ENCODE measurements at regions not wholly inside any gene's neighbourhood (a gene's known extent, or its start where the extent isn't known, plus 50 kb on each side); places are given as distances from the start of the nearest gene placed in this dataset.
"Not testable (repeated sequence)": the region's sequence is repeated elsewhere in the genome, so short reads cannot be mapped to it uniquely, and the experiment has no call there.

GRCh38 chr4:171561419-171561818 lies 251.8 kb upstream of the GALNTL6 start:
- DNase-seq (ENCODE audit: low spot score), result no peak
- ATAC-seq, result no peak
- intact Hi-C loops (cut with DNase I), result no loop called here

DNA sequence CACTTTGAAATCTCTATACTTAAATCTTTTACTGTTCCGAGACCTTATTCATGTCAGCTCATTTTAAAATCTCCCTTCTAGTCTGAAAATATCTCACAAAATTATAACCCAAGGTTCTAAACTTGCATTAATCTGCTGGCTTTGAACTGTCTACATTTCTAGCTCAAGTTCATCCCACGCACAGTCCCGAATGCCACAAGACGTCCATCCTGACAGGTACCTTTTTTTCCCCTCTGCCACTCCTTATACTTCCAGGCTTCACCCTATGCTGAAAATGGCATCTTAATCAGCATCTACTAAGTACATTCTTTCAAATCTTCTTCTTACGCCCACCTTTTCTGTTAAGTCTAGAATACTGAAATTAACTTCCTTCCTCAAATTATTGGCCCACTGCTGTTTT lies 259.2 kb upstream of the GALNTL6 start:
- ATAC-seq (no peak), DNase-seq (ENCODE audit: low spot score) (no peak)
- intact Hi-C loops (cut with DNase I), result no loop called here

- intact Hi-C loops (cut with DNase I), result no loop called here
- DNase-seq (ENCODE audit: low spot score) (no peak), ATAC-seq (no peak)
These were observed 270.6 kb upstream of the GALNTL6 start for GRCh38 chr4:171542640-171543039.

DNA sequence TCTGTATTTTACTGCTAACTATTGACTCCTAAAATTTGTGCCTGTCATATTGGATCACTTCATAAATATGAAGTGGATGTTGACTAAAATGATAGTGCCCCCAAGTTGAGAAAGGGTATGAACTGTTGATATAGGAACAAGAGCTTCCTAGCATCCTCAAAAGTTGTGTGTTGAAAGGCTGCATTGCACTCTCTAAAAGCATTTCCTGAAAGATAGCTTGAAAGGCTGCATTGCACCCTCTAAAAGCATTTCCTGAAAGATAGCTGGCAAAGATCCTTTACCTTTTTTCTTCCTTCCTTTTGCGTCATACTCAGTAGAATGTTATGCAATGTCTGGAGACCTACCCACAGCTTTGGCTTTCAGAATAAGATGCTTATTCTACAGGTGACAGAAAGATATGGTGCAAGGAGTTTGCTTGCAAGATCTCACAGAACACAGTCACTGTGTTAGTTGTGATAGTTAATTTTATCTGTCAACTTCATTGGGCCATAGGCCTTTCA lies 274.6 kb upstream of the GALNTL6 start:
- intact Hi-C loops (cut with DNase I), result no loop called here
- no peak for DNase-seq (ENCODE audit: low spot score)
- ATAC-seq, result no peak

DNA sequence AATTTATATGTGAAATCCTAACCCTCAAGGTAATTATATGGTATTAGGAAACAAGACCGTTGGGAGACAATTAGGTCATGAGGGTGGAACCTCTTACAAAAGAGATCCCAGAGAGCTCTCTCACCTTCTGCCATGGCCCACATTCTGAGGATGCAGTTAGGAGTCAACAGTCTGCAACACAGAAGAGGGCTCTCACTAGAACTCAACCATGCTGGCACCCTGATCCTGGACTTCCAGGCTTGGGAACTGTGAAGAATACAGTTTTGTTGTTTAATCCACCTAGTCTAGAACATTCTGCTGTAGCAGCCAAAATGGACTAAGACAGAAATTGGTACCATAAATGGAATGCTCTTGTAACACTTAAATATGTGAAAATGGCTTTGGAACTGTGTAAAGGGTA lies 278.8 kb upstream of the GALNTL6 start:
- ATAC-seq (no peak), DNase-seq (ENCODE audit: low spot score) (no peak)
- intact Hi-C loops (cut with DNase I), result no loop called here

- ATAC-seq (no peak), DNase-seq (ENCODE audit: low spot score) (no peak)
- intact Hi-C loops (cut with DNase I), result no loop called here
These were observed 280.2 kb upstream of the GALNTL6 start for GRCh38 chr4:171532968-171533367.

GRCh38 chr4:171524903-171525302 lies 288.3 kb upstream of the GALNTL6 start:
- intact Hi-C loops (cut with DNase I), result no loop called here
- no peak for DNase-seq (ENCODE audit: low spot score)
- ATAC-seq, result no peak

DNA sequence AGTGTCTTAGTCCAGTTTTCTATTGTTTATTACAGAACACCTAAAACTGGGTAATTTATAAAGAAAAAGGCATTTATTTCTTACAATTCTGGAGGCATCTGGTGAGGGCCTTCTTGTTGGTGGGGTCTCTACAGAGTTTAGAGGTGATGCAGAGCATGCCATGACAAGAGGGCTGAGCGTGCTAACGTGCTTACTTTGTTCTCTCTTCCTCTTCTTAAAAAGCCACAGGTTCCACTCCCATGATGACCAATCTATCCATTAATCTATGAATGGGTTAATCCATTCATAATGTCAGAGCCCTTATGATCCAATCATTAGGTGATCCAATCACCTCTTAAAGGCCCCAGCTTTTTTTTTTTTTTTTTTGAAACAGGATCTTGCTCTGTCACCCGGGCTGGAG lies 291.5 kb upstream of the GALNTL6 start:
- DNase-seq (ENCODE audit: low spot score) (no peak), ATAC-seq (no peak)

DNA sequence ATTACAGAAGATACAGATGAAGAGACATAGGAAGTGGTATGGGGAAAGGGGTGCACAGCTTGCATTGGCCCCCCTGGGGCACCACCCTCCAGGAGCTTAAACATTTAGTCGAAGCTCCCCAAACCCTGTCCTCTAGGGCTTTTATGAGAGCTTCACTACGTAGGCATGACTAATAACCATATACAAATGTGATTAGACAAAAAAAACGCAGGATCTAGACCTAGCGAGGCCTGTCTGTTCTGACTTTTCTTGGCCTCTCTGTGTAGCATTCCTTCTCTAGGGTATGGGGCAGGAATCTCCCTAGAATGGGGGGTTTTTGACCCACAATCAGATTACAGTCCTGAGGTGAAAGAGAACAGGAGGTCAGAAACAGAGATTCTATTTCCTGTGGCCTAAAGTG lies 293.7 kb upstream of the GALNTL6 start:
- DNase-seq (ENCODE audit: low spot score) (no peak), ATAC-seq (no peak)
- intact Hi-C loops (cut with DNase I), result no loop called here

More for the DNA sequence above, 291.5 kb upstream of the GALNTL6 start:
- intact Hi-C loops (cut with DNase I), result no loop called here

DNA sequence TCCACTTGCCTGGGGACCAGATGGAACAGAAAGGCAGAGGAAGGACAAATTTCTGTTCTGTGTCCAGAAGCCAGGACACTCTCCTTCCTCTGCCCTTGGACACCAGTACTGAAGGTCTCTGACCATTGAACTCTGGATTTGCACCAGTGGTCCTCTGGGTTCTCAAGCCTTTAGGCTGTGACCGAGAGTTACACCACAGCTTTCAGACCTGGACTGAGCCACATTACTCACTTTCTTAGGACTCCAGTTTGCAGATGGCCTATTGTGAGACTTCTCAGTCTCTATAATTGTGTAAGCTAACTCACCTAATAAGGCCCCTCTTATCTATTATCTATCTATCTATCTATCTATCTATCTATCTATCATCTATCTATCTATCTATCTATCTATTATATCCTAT lies 295.3 kb upstream of the GALNTL6 start:
- DNase-seq (ENCODE audit: low spot score) (no peak), ATAC-seq (no peak)
- intact Hi-C loops (cut with DNase I), result no loop called here

- ATAC-seq (no peak), DNase-seq (ENCODE audit: low spot score) (no peak)
- intact Hi-C loops (cut with DNase I), result no loop called here
These were observed 296.5 kb upstream of the GALNTL6 start for GRCh38 chr4:171516694-171517093.

DNA sequence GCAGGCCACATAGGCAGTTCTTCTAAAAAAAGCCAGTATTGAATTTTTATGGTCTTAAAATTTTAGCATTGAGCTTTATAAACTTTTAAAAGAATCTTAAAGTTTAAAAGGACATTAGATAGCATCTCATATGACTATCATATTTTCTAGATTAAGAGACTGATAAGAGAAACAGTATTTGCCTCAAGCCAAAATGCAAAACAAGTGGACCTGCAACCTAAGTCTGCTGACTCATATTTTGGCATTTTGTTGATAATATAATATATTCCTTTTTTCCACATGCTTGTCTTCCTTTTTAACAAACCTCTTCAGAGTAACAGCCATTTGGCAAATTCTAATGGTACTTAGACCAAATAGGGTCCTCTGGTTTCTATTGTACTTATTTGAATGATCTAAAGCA lies 328.5 kb upstream of the GALNTL6 start:
- no peak for DNase-seq (ENCODE audit: low spot score)
- intact Hi-C loops (cut with DNase I), result no loop called here
- no peak for ATAC-seq

- DNase-seq (ENCODE audit: low spot score) (no peak), ATAC-seq (no peak)
- intact Hi-C loops (cut with DNase I), result no loop called here
These were observed 335.0 kb upstream of the GALNTL6 start for GRCh38 chr4:171478181-171478580.

DNA sequence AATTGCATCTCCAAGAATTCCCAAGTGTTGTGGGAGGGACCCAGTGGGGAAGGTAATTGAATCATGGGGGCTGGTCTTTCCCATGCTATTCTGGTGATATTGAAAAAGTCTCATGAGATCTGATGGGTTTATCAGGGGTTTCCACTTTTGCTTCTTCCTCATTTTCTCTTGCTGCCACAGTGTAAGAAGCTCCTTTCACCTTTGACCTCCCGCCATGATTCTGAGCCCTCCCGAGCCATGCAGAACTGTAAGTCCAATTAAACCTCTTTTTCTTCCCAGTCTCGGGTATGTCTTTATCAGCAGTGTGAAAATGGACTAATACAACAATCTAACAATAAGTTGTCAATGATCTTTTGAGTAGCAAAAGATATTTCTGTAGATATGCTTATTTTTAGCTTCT lies 338.1 kb upstream of the GALNTL6 start:
- DNase-seq (ENCODE audit: low spot score); ATAC-seq; intact Hi-C loops (cut with DNase I): not testable (repeated sequence)

GRCh38 chr4:171473155-171473554 lies 340.0 kb upstream of the GALNTL6 start:
- no peak for ATAC-seq
- intact Hi-C loops (cut with DNase I), result no loop called here
- DNase-seq (ENCODE audit: low spot score), result no peak

GRCh38 chr4:171472230-171472629 lies 341.0 kb upstream of the GALNTL6 start:
- DNase-seq (ENCODE audit: low spot score) (no peak), ATAC-seq (no peak)
- intact Hi-C loops (cut with DNase I), result no loop called here

DNA sequence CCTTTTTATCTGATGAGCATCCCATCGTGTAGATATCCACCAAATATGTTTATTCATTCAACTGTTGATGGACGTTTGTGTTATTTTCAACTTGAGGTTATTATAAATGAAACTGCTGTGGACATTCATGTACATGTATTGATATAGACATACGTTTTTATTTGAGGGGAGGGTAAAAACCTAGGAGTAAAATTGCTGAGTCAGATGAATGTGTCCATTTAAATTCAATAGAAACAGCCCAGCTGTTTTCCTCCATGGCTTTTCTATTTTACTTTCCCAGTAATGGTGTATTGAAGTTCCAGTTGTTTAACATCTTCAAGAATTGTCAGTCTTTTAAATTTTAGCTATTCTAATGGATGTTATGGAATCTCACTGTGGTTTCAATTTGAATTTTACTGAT lies 348.7 kb upstream of the GALNTL6 start:
- no peak for ATAC-seq
- no peak for DNase-seq (ENCODE audit: low spot score)
- intact Hi-C loops (cut with DNase I), result no loop called here

- intact Hi-C loops (cut with DNase I), result no loop called here
- no peak for ATAC-seq
- no peak for DNase-seq (ENCODE audit: low spot score)
These were observed 352.0 kb upstream of the GALNTL6 start for GRCh38 chr4:171461191-171461590.

DNA sequence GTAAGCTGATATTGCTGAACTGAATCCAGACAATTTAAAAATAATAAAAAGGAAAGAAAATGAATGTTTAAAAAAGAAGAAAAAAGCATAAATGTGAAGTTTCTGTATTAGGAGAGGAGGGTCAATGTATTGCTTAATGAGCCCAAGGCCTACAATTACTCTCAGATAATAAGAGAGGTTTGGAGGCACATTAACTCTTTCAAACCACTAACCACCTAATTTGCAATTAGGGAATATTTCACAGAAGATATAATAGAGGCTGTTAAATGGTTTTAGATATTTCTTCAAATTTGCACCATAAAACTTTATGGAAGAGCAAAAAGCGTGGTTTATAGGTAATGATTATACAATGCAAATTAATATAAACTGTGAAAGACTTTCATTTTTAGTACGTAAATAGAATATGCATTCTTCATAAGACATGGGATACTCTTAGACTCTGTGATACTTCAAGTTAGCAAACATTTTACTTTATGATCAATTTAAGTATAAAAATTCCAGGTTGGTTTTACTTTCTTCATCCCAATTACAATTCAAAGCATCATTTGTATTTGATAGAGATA lies 364.2 kb upstream of the GALNTL6 start:
- intact Hi-C loops (cut with DNase I), result no loop called here
- ATAC-seq (no peak), DNase-seq (ENCODE audit: low spot score) (no peak)

DNA sequence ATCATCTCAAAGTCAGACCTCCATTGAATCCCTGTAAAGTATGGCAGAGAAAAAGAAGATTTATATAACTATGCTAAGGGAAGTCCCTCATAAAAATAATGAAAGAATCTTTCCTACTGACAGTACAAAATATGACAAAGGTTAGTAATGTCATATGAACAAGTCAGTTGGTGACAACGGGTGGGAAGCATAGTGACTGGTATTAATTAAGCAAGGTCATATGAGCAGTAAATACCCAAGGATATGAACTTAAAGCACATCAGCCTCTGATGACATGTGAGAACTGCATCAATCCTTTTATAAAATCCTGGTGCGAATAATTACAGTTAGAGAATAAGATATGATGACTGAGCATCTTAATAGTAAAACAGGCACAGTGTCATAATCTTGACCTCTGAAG lies 364.8 kb upstream of the GALNTL6 start:
- ATAC-seq (no peak), DNase-seq (ENCODE audit: low spot score) (no peak)
- intact Hi-C loops (cut with DNase I), result no loop called here

GRCh38 chr4:171441300-171441941 lies 371.8 kb upstream of the GALNTL6 start:
- DNase-seq (ENCODE audit: low spot score), result no peak
- no peak for ATAC-seq
- intact Hi-C loops (cut with DNase I), result no loop called here

Measured in sciatic nerve (tissue), 2 donors.